ENCODE measurements at regions not wholly inside any gene's neighbourhood (a gene's known extent, or its start where the extent isn't known, plus 50 kb on each side); places are given as distances from the start of the nearest gene placed in this dataset.

DNA sequence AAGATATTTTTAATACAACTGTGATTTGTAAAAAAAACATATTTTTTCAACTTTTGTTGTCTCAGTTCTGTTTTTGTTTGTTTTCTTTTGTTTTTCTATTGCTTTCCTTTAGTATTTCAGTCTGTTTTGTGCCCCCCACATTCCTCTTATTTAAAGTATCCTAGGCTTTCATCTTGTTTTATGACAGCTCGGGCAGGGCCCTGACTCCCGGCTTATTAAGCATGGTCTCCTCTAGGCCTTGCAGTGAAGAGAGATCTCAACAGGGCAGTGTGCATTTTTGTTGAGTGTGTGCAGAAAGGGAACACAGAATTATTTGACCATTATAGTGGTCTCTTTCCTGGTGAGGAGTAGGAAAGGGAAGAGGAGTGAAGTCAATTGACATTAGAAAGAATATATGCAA is 110.2 kb upstream of the SLC38A4 start:
- TF ChIP-seq, protein P1, sequence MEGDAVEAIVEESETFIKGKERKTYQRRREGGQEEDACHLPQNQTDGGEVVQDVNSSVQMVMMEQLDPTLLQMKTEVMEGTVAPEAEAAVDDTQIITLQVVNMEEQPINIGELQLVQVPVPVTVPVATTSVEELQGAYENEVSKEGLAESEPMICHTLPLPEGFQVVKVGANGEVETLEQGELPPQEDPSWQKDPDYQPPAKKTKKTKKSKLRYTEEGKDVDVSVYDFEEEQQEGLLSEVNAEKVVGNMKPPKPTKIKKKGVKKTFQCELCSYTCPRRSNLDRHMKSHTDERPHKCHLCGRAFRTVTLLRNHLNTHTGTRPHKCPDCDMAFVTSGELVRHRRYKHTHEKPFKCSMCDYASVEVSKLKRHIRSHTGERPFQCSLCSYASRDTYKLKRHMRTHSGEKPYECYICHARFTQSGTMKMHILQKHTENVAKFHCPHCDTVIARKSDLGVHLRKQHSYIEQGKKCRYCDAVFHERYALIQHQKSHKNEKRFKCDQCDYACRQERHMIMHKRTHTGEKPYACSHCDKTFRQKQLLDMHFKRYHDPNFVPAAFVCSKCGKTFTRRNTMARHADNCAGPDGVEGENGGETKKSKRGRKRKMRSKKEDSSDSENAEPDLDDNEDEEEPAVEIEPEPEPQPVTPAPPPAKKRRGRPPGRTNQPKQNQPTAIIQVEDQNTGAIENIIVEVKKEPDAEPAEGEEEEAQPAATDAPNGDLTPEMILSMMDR (IDR thresholded peaks at IDR 0.05; ENCODE audit: low read depth, low read length, missing control alignments): no peak
- in situ Hi-C loops (cut with HindIII; ENCODE audit: low sequenced_read_pairs): no loop called here
- no peak for DNase-seq (ENCODE audit: low read depth)
- no peak overlapping the region for H3K4me3 ChIP-seq (ENCODE audit: low read depth, low read length)

DNA sequence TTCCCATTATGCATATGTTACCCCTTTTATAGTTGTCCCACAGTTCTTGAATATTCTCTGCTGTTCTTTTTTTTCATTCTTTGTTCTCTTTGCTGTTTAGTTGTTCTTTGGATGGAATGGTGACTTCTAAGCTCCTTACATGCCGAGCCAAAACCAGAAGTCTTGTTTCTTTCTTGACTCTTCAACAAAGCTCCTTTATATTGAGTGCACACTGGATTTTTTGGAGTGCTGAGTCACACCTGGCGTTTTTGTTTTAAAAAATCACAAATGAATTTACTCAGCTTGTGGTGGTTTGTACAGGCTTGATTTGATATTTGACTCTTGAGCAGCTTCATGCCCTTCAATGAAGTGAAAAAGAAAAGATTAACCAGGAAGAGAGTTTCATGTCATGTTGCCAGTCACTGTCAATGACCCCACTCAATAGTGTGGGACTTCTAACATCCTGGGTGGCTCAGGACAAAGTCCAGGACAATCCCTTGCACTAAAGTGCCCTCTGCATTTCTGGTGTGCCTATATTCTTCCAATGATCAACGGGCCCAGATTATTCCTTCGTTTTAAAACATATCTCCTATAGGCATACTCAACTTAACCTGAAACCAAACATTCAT is 112.4 kb upstream of the SLC38A4 start:
- TF ChIP-seq, protein P1 (IDR thresholded peaks at IDR 0.05; ENCODE audit: low read depth, low read length, missing control alignments): no peak
- no peak for DNase-seq (ENCODE audit: low read depth)
- H3K4me3 ChIP-seq (ENCODE audit: low read depth, low read length): no peak overlapping the region
- in situ Hi-C loops (cut with HindIII; ENCODE audit: low sequenced_read_pairs): no loop called here

DNA sequence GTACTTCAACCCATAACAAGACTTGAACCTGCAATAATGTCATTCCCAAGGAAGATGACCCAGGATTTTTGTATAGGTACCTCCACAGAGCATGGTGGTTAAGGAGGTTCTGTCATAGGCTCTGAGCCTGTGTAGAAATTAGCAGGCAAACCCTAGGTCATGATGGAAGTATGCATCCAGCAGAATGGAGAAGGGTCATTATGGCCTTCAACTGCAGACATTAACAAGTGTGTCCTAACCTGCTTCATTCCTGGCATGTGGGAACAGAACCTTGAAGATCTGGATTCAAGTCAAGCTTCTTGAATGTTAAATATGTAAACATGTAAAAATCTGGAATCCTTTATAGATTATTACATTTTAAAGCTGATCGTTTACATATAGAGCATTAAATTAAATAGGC is 116.2 kb upstream of the SLC38A4 start:
- TF ChIP-seq, protein P1 (IDR thresholded peaks at IDR 0.05; ENCODE audit: low read depth, low read length, missing control alignments): no peak
- in situ Hi-C loops (cut with HindIII; ENCODE audit: low sequenced_read_pairs): no loop called here
- H3K4me3 ChIP-seq (ENCODE audit: low read depth, low read length): no peak overlapping the region
- DNase-seq (ENCODE audit: low read depth): no peak

DNA sequence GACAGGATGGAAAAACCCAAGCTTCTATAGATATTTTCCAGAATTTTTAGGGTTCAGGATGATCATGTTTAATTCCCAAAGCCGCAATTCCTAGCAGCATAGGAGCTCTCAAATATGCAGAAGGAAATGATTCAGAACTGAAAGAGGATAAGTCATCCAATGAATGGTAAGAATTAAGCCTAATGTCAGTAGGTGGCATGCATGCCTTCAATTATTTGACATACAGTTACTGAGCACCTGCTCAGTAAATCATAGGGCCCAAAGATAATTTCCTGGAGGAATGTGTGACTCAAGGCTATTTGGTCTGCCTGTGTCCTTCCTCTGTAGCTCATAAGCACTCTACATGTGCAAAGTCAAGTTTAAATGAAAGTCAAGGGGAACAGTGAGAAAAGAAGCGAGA is 116.8 kb upstream of the SLC38A4 start:
- TF ChIP-seq, protein P1 (IDR thresholded peaks at IDR 0.05; ENCODE audit: low read depth, low read length, missing control alignments): no peak
- in situ Hi-C loops (cut with HindIII; ENCODE audit: low sequenced_read_pairs): no loop called here
- H3K4me3 ChIP-seq (ENCODE audit: low read depth, low read length): no peak overlapping the region
- DNase-seq (ENCODE audit: low read depth): no peak

DNA sequence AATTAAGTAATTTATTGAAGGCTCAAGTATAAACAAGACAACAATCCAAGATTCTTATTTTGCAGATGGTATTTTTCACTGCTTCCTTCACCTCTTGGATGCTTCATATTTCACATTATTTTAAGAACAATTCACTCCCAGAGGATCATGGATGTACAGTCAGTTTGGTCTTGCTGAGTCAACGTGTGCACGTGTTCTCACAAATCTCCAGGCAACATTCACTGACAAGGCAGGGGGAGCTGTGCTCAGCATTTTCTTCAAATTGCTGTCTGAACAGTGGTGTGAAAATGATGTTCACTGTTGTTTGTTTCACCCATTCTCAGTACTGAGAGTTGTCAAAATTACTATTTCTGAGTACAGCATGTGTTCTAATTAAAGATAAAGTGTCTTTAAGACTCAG is 118.3 kb upstream of the SLC38A4 start:
- in situ Hi-C loops (cut with HindIII; ENCODE audit: low sequenced_read_pairs): no loop called here
- H3K4me3 ChIP-seq (ENCODE audit: low read depth, low read length): no peak overlapping the region
- DNase-seq (ENCODE audit: low read depth): no peak
- TF ChIP-seq, protein P1 (IDR thresholded peaks at IDR 0.05; ENCODE audit: low read depth, low read length, missing control alignments): peak; percentile 31

DNA sequence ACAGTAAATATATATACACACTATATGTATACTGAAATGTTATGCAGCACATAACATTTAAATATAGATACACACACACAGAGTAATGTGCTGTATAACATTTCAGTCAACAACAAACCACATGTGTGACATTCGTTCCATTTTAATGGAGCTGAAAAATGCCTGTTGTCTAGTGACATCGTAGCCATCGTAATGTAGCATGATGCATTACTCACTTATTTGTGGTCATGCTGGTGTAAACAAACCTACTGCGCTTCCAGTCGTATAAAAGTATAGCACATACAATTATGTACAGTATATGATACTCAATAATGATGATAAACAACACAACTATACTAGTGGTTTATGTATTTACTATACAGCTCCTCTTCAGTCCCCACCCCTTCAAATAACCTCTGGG is 119.0 kb upstream of the SLC38A4 start:
- in situ Hi-C loops (cut with HindIII; ENCODE audit: low sequenced_read_pairs): no loop called here
- DNase-seq (ENCODE audit: low read depth): no peak
- H3K4me3 ChIP-seq (ENCODE audit: low read depth, low read length): no peak overlapping the region
- TF ChIP-seq, protein P1 (IDR thresholded peaks at IDR 0.05; ENCODE audit: low read depth, low read length, missing control alignments): no peak
